Mesodermal cell (in vitro differentiated cells): ENCODE measurements at regions not wholly inside any gene's neighbourhood (a gene's known extent, or its start where the extent isn't known, plus 50 kb on each side); places are given as distances from the start of the nearest gene placed in this dataset.
"Not testable (repeated sequence)": the region's sequence is repeated elsewhere in the genome, so short reads cannot be mapped to it uniquely, and the experiment has no call there.

Experiments
- H3K27ac ChIP-seq: 2 replicates; pipeline ENCODE4 v1.7.0; 2013; ENCODE audit warnings: mild to moderate bottlenecking, low read depth, low read length, moderate library complexity; ENCODE audit not compliant: severe bottlenecking
- H3K36me3 ChIP-seq: 2 replicates; pipeline ENCODE4 v1.7.1; 2013; ENCODE audit warnings: mild to moderate bottlenecking, low read length, moderate library complexity; ENCODE audit not compliant: control insufficient read depth, insufficient read depth
- H3K4me1 ChIP-seq: one replicate; pipeline ENCODE4 v1.7.1; 2013; ENCODE audit warnings: mild to moderate bottlenecking, low read length; ENCODE audit not compliant: insufficient read depth, control insufficient read depth, poor library complexity, severe bottlenecking
- H3K4me3 ChIP-seq: 2 replicates; pipeline ENCODE4 v1.7.0; 2013; ENCODE audit warnings: low read length, control low read depth, mild to moderate bottlenecking; ENCODE audit not compliant: insufficient read depth, poor library complexity, severe bottlenecking; ENCODE audit errors: extremely low read depth
- H3K9me3 ChIP-seq: 2 replicates; pipeline ENCODE4 v1.7.1; 2013; ENCODE audit warnings: mild to moderate bottlenecking, low read length, moderate library complexity; ENCODE audit not compliant: control insufficient read depth
- WGBS, 2 experiments: methylation state at CpG; one replicate each; pipeline ENCODE4 v1.1.5; 2013; ENCODE audit warnings: missing lambda C conversion rate in 2 of 2; ENCODE audit not compliant: insufficient coverage in 2 of 2; 5-methylcytosine and 5-hydroxymethylcytosine counted together

- Histone ChIP-seq H3K4me3 (no peak overlapping the region), H3K4me1 (no peaks in the 10 kb centered on the region), H3K36me3 (no peaks in the 10 kb centered on the region), H3K27ac (no peak overlapping the region), H3K9me3 (no peaks in the 10 kb centered on the region)
- WGBS, 2 experiments: 34 to 55% methylated on average over 3 of the region's 4 CpGs
These were observed 76.8 kb upstream of the COX20 start for GRCh38 chr1:244758708-244759107.

DNA sequence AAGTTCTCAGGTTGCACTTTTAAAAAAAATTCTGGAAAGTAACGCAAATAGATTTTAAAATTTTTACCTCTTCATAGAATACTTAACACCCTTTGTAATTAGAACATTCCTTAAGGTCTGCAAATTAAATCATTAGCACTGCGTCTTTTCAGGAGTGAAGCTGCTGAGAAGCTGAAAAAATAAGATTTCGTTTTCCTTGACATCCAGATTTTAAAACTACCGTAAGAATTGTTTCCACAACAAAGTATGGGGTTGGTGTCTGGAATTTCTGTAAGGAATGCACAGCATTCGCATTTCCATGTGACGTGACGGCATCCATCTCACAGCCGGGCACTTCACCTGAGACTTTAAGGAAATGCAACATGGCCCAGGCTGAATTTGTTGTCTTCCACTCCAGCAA is 76.3 kb upstream of the COX20 start:
- Histone ChIP-seq H3K27ac (no peak overlapping the region), H3K9me3 (no peaks in the 10 kb centered on the region), H3K36me3 (no peaks in the 10 kb centered on the region), H3K4me3 (no peak overlapping the region), H3K4me1 (no peaks in the 10 kb centered on the region)
- WGBS, 2 experiments: no CpG with 5 or more reads among the region's 8 CpGs

DNA sequence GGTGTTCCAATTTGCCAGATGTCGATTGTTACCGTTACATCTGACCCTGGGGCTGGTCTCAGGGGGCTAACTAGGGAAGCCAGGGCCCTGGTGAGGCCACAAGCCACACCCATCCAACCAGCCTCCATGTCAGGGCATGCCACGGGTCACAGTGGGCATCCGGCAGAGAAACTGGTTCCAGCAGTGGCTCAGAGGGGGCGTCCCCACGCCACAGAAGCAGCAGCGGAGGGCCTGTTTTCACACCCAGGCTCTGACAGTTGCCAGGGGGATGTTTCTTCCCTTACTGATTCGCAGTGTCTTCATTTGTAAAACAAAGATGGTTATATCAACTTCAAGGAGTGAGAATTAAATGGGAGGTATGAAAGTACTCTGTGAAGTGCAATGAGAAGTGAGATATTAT is 75.0 kb upstream of the COX20 start:
- 81 to 91% methylated on average over 5 to 7 of the region's 8 CpGs for WGBS, 2 experiments
- Histone ChIP-seq H3K9me3 (no peaks in the 10 kb centered on the region), H3K36me3 (no peaks in the 10 kb centered on the region), H3K4me3 (no peak overlapping the region), H3K27ac (no peak overlapping the region), H3K4me1 (no peaks in the 10 kb centered on the region)

- H3K4me3 ChIP-seq: no peak overlapping the region
- H3K36me3 ChIP-seq: no peaks in the 10 kb centered on the region
- no peaks in the 10 kb centered on the region for H3K4me1 ChIP-seq
- no peaks in the 10 kb centered on the region for H3K9me3 ChIP-seq
- WGBS, 2 experiments: 42 to 44% methylated on average over 15 to 16 of the region's 18 CpGs
- H3K27ac ChIP-seq: no peak overlapping the region
These were observed 74.2 kb upstream of the COX20 start for GRCh38 chr1:244761279-244761678.

DNA sequence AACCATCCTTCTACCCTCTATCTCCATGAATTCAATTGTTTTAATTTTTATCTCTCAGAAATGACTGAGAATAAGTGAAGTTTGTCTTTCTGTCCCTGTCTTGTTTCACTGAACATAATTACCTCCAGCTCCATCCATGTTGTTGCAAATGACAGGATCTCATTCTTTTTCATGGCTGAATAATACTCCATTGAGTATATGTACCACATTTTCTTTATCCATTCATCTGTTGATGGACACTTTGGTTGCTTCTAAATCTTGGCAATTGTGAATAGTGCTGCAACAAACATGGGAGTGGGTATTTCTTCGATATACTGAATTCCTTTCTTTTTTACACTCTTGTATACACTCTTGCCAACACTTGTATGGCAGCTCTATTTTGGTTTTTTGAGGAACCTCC is 72.8 kb upstream of the COX20 start:
- Histone ChIP-seq H3K27ac (no peak overlapping the region), H3K36me3 (no peaks in the 10 kb centered on the region), H3K9me3 (no peaks in the 10 kb centered on the region), H3K4me3 (no peak overlapping the region), H3K4me1 (no peaks in the 10 kb centered on the region)
- WGBS, 2 experiments: no CpG with 5 or more reads among the region's 1 CpG

DNA sequence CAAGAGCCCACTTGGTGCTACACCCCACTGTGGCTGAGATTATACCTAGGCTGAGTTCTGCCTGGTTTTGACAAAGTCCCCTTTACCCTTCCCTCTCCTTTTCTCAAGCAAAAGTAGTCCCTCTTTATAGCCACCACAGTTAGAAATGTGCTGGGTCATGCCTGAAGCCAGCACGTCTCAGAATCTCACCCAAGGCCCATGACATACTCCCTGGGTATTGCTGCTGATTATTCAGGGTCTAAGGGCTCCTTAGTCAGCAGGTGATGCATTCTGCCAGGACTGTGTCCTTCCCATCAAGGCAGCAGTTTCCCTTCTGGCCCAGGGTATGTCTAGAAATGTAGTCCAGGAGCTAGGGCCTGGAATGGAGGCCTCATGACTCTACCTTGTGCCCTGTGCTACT is 67.3 kb upstream of the COX20 start:
- 100% methylated on average over 1 of the region's 1 CpG; no CpG with 5 or more reads in 1 of the 2 experiments for WGBS, 2 experiments
- Histone ChIP-seq H3K4me3 (no peak overlapping the region), H3K36me3 (no peaks in the 10 kb centered on the region), H3K4me1 (no peaks in the 10 kb centered on the region), H3K9me3 (no peaks in the 10 kb centered on the region), H3K27ac (no peak overlapping the region)

DNA sequence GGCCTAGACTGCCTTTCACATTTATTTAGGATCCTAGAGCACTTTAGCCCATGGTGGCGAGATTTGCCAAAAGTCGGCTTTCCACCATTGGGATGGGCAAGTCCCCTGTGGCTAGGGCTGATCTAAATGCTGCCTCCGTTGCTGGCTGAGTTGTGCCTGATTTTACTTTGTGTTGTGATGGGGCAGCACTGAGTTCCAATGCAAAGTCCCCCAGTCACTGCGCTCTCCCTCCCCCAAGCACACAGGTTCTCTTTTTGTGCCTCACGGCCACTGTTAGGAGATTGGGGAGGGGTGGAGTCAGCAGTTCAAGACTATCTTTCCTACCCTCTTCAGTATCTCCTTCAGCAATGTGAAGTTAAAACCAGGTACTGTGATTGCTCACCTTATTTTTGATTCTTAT is 66.7 kb upstream of the COX20 start:
- no peaks in the 10 kb centered on the region for H3K4me1 ChIP-seq
- no peaks in the 10 kb centered on the region for H3K9me3 ChIP-seq
- H3K4me3 ChIP-seq: no peak overlapping the region
- 93% methylated on average over 2 of the region's 5 CpGs; no CpG with 5 or more reads in 1 of the 2 experiments for WGBS, 2 experiments
- H3K27ac ChIP-seq: no peak overlapping the region
- H3K36me3 ChIP-seq: no peaks in the 10 kb centered on the region

- not testable (repeated sequence) for H3K36me3 ChIP-seq, H3K27ac ChIP-seq, H3K4me3 ChIP-seq, H3K9me3 ChIP-seq, H3K4me1 ChIP-seq
- 89 to 90% methylated on average over 3 to 5 of the region's 7 CpGs for WGBS, 2 experiments
These were observed 64.9 kb upstream of the COX20 start for GRCh38 chr1:244770556-244770955.

- Histone ChIP-seq H3K4me3 (no peak overlapping the region), H3K27ac (no peak overlapping the region), H3K36me3 (no peaks in the 10 kb centered on the region), H3K4me1 (no peaks in the 10 kb centered on the region), H3K9me3 (no peaks in the 10 kb centered on the region)
- WGBS, 2 experiments: 83% methylated on average over 1 of the region's 1 CpG; no CpG with 5 or more reads in 1 of the 2 experiments
These were observed 61.9 kb upstream of the COX20 start for GRCh38 chr1:244773513-244773912.

- H3K36me3 ChIP-seq, H3K4me1 ChIP-seq, H3K9me3 ChIP-seq, H3K27ac ChIP-seq, H3K4me3 ChIP-seq: not testable (repeated sequence)
- 100% methylated on average over 1 of the region's 1 CpG for WGBS, 2 experiments
These were observed 58.7 kb upstream of the COX20 start for GRCh38 chr1:244776783-244777182.

DNA sequence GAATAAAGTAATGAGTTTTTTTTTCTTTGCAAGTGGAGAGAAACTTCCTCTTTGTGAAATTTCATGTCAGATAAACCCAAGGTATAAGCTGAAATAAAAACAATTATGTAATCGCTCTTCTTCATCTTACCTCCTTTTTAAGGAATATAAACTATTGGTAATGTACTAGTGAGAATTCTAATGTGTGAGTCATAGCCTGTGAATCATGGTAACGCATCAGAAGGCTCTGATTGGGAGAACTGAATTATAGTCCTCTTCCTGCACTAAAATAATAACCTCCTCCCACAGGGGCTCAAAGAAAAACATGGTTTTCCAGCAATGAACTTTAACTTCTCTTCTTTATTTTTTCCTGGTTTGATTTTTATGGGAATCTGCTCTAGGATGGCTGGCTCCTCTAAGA is 57.1 kb upstream of the COX20 start:
- Histone ChIP-seq H3K36me3 (no peaks in the 10 kb centered on the region), H3K4me1 (no peaks in the 10 kb centered on the region), H3K9me3 (no peaks in the 10 kb centered on the region), H3K4me3 (no peak overlapping the region), H3K27ac (peak overlapping the region; percentile 16)
- no CpG with 5 or more reads among the region's 2 CpGs for WGBS, 2 experiments

DNA sequence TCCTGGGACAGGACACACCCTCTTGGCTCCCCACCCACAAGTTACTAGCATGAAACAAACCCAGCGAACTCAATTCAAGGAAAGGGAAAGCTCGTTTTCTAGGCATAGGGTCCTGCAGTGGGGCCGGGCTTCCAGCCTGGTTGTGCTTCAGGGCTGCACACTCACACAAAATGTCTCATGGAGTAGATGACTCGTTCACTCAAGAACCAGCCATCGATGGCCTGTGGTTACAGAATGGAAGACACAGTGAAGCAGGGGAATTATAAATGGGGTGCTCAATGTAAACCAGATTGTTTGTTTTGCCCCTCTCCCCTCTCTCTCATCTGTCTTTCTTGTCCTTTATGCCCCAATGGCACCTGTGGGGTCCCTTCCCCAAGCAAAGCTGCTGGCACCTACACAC is 56.0 kb upstream of the COX20 start:
- Histone ChIP-seq H3K27ac (no peak overlapping the region), H3K4me1 (no peaks in the 10 kb centered on the region), H3K4me3 (no peak overlapping the region), H3K36me3 (no peaks in the 10 kb centered on the region), H3K9me3 (no peaks in the 10 kb centered on the region)
- WGBS, 2 experiments: 86 to 100% methylated on average over 5 of the region's 5 CpGs
